ENCODE measurements at regions not wholly inside any gene's neighbourhood (a gene's known extent, or its start where the extent isn't known, plus 50 kb on each side); places are given as distances from the start of the nearest gene placed in this dataset.
"Not testable (repeated sequence)": the region's sequence is repeated elsewhere in the genome, so short reads cannot be mapped to it uniquely, and the experiment has no call there.

GRCh38 chr13:83677985-83678384 is 204.3 kb downstream of the SLITRK1 start:
- no peak overlapping the region for H3K4me3 ChIP-seq (ENCODE audit: low read depth, low read length)
- TF ChIP-seq POLR2A (IDR thresholded peaks at IDR 0.05; ENCODE audit: extremely low read depth, insufficient read length): no peak
- no peak for TF ChIP-seq MAX (IDR thresholded peaks at IDR 0.05; ENCODE audit: low read depth, low read length)
- TF ChIP-seq MYC (IDR thresholded peaks at IDR 0.05; ENCODE audit: low read depth, low read length): no peak
- no peak for TF ChIP-seq CTCF (IDR thresholded peaks at IDR 0.05; ENCODE audit: low read depth, low read length)
- no peak for DNase-seq (ENCODE audit: low read depth)

GRCh38 chr13:83672612-83673011 is 209.7 kb downstream of the SLITRK1 start:
- no peak for TF ChIP-seq MAX (IDR thresholded peaks at IDR 0.05; ENCODE audit: low read depth, low read length)
- no peak for TF ChIP-seq CTCF (IDR thresholded peaks at IDR 0.05; ENCODE audit: low read depth, low read length)
- no peak for TF ChIP-seq POLR2A (IDR thresholded peaks at IDR 0.05; ENCODE audit: extremely low read depth, insufficient read length)
- no peak for TF ChIP-seq MYC (IDR thresholded peaks at IDR 0.05; ENCODE audit: low read depth, low read length)
- no peak overlapping the region for H3K4me3 ChIP-seq (ENCODE audit: low read depth, low read length)
- no peak for DNase-seq (ENCODE audit: low read depth)

- TF ChIP-seq POLR2A (IDR thresholded peaks at IDR 0.05; ENCODE audit: extremely low read depth, insufficient read length) (no peak), MYC (IDR thresholded peaks at IDR 0.05; ENCODE audit: low read depth, low read length) (no peak), MAX (IDR thresholded peaks at IDR 0.05; ENCODE audit: low read depth, low read length) (no peak), CTCF (IDR thresholded peaks at IDR 0.05; ENCODE audit: low read depth, low read length) (no peak)
- no peak for DNase-seq (ENCODE audit: low read depth)
- H3K4me3 ChIP-seq (ENCODE audit: low read depth, low read length): no peak overlapping the region
These were observed 214.7 kb downstream of the SLITRK1 start for GRCh38 chr13:83667606-83668005.

GRCh38 chr13:83666141-83666540 is 216.1 kb downstream of the SLITRK1 start:
- H3K4me3 ChIP-seq (ENCODE audit: low read depth, low read length): no peak overlapping the region
- TF ChIP-seq MAX (IDR thresholded peaks at IDR 0.05; ENCODE audit: low read depth, low read length) (no peak), CTCF (IDR thresholded peaks at IDR 0.05; ENCODE audit: low read depth, low read length) (no peak), MYC (IDR thresholded peaks at IDR 0.05; ENCODE audit: low read depth, low read length) (no peak)
- no peak for DNase-seq (ENCODE audit: low read depth)

- DNase-seq (ENCODE audit: low read depth): no peak
- no peak for TF ChIP-seq MYC (IDR thresholded peaks at IDR 0.05; ENCODE audit: low read depth, low read length)
- TF ChIP-seq CTCF (IDR thresholded peaks at IDR 0.05; ENCODE audit: low read depth, low read length): no peak
- TF ChIP-seq MAX (IDR thresholded peaks at IDR 0.05; ENCODE audit: low read depth, low read length): no peak
- TF ChIP-seq POLR2A (IDR thresholded peaks at IDR 0.05; ENCODE audit: extremely low read depth, insufficient read length): no peak
- H3K4me3 ChIP-seq (ENCODE audit: low read depth, low read length): no peak overlapping the region
These were observed 225.0 kb downstream of the SLITRK1 start for GRCh38 chr13:83657281-83657680.

GRCh38 chr13:83642617-83643016 is 239.7 kb downstream of the SLITRK1 start:
- not testable (repeated sequence) for DNase-seq (ENCODE audit: low read depth)

More at GRCh38 chr13:83642617-83643016, 239.7 kb downstream of the SLITRK1 start:
- H3K4me3 ChIP-seq (ENCODE audit: low read depth, low read length): not testable (repeated sequence)
